ENCODE measurements at regions not wholly inside any gene's neighbourhood (a gene's known extent, or its start where the extent isn't known, plus 50 kb on each side); places are given as distances from the start of the nearest gene placed in this dataset.
"Not testable (repeated sequence)": the region's sequence is repeated elsewhere in the genome, so short reads cannot be mapped to it uniquely, and the experiment has no call there.

DNA sequence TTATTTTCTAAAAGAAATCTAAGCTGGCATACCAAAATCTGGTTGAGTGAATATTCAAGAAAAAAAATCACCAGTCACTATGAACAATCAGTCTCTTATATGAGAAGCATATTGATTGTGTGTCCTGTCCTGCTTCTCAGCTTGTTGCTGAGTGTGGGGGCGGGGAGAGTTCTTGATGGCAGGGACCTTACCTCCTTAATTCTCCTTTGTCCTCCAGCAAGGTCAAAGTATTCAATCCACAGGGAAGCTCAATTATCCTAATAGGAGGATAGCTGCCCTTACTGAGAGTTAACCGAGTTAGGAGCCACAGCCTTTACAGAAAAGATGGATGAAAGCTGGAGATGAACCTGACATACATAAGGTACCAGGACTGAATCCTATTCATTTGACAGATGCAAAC is 154.0 kb downstream of the LY86 start:
- no peak overlapping the region for H3K4me3 ChIP-seq (ENCODE audit: low read depth, low read length)
- no peak for DNase-seq (ENCODE audit: low read depth)
- TF ChIP-seq, protein P1, sequence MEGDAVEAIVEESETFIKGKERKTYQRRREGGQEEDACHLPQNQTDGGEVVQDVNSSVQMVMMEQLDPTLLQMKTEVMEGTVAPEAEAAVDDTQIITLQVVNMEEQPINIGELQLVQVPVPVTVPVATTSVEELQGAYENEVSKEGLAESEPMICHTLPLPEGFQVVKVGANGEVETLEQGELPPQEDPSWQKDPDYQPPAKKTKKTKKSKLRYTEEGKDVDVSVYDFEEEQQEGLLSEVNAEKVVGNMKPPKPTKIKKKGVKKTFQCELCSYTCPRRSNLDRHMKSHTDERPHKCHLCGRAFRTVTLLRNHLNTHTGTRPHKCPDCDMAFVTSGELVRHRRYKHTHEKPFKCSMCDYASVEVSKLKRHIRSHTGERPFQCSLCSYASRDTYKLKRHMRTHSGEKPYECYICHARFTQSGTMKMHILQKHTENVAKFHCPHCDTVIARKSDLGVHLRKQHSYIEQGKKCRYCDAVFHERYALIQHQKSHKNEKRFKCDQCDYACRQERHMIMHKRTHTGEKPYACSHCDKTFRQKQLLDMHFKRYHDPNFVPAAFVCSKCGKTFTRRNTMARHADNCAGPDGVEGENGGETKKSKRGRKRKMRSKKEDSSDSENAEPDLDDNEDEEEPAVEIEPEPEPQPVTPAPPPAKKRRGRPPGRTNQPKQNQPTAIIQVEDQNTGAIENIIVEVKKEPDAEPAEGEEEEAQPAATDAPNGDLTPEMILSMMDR (IDR thresholded peaks at IDR 0.05; ENCODE audit: low read depth, low read length, missing control alignments) = no peak

GRCh38 chr6:6744551-6744950 is 156.0 kb downstream of the LY86 start:
- no peak overlapping the region for H3K4me3 ChIP-seq (ENCODE audit: low read depth, low read length)
- TF ChIP-seq, protein P1 (IDR thresholded peaks at IDR 0.05; ENCODE audit: low read depth, low read length, missing control alignments) = no peak
- no peak for DNase-seq (ENCODE audit: low read depth)

DNA sequence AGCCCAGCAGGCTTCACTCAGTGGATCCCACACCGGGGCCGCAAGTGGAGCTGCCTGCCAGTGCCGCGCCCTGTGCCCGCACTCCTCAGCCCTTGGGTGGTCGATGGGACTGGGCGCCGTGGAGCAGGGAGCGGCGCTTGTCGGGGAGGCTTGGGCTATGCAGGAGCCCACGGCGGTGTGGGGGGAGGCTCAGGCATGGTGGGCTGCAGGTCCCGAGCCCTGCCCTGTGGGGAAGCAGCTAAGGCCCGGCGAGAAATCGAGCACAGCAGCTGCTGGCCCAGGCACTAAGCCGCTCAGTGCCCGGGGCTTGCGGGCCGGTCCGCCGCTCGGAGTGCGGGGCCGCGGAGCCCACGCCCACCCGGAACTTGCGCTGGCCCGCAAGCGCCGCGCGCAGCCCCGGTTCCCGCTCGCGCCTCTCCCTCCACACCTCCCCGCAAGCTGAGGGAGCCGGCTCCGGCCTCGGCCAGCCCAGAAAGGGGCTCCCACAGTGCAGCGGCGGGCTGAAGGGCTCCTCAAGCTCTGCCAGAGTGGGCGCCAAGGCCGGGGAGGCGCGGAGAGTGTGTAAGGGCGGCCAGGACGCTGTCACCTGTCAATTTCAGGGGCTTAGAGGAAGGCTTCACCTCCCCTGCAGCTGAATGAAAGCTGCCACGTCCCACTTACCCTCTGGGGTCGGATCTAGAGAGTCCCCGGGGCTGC is 157.3 kb downstream of the LY86 start:
- H3K4me3 ChIP-seq (ENCODE audit: low read depth, low read length); DNase-seq (ENCODE audit: low read depth): not testable (repeated sequence)

DNA sequence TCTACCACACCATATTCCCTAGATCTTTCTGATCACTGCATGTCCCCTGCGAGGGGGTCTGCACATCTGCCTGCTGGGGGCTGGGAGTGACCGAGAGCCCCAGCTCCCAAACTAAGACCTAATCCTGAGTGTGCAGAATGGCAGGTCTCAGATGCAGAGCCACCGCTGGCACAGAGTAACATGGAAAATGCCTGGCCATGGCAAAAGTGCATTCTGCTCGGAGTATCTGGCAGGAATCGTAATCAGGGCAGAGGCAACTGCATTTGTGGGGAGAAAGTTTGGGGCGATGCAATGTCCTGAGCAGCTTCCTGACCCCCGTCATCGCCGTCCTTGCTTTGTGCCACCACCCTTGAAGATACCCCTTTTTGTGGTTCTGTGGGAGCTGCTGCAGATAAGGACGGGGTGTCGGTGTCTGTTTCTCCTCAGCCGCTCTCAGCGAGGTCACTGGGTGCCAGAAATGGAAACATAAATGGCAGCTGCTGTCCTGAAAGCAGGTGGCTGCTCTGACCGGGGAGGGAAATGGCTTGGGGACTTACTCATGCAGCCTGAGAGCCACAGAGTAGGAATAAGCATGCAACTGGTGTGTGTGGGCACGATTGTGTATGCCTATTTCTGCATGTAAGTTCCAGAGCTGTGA is 157.9 kb downstream of the LY86 start:
- no peak for DNase-seq (ENCODE audit: low read depth)
- H3K4me3 ChIP-seq (ENCODE audit: low read depth, low read length) = no peak overlapping the region
- TF ChIP-seq, protein P1 (IDR thresholded peaks at IDR 0.05; ENCODE audit: low read depth, low read length, missing control alignments) = no peak

- no peak for DNase-seq (ENCODE audit: low read depth)
- TF ChIP-seq, protein P1 (IDR thresholded peaks at IDR 0.05; ENCODE audit: low read depth, low read length, missing control alignments) = no peak
- no peak overlapping the region for H3K4me3 ChIP-seq (ENCODE audit: low read depth, low read length)
Measured at GRCh38 chr6:6746970-6747338, 158.4 kb downstream of the LY86 start.

- no peak overlapping the region for H3K4me3 ChIP-seq (ENCODE audit: low read depth, low read length)
- TF ChIP-seq, protein P1 (IDR thresholded peaks at IDR 0.05; ENCODE audit: low read depth, low read length, missing control alignments) = no peak
- DNase-seq (ENCODE audit: low read depth) = no peak
Measured at GRCh38 chr6:6747371-6747770, 158.9 kb downstream of the LY86 start.

- TF ChIP-seq, protein P1 (IDR thresholded peaks at IDR 0.05; ENCODE audit: low read depth, low read length, missing control alignments) = no peak
- no peak for DNase-seq (ENCODE audit: low read depth)
- H3K4me3 ChIP-seq (ENCODE audit: low read depth, low read length) = no peak overlapping the region
Measured at GRCh38 chr6:6748001-6748400, 159.5 kb downstream of the LY86 start.
